K562 (cell line): ENCODE measurements at regions not wholly inside any gene's neighbourhood (a gene's known extent, or its start where the extent isn't known, plus 50 kb on each side); places are given as distances from the start of the nearest gene placed in this dataset.

Source experiments
- ATAC-seq: fragments of 200-7000 bp; cut with Tn5 transposase; 3 replicates; pipeline ENCODE4 v1.9.1; 2020; ENCODE audit warnings: moderate library complexity
- BruUV-seq: library from RNA; stranded (reverse); fragments of 400-500 nt; replicated peaks from 2 replicates; lab custom pipeline; 2021; lab: Mats Ljungman, UMichigan
- CTCF ChIA-PET: fragments of 300-600 bp; formaldehyde crosslinking; extraction: SDS; loops from one replicate; lab custom pipeline; 2021; ENCODE audit warnings: low intra/inter-chr PET ratio; lab: Yijun Ruan, JAX
- POLR2A ChIA-PET: fragments of 300-600, 350-650 bp; sonication (Branson Sonifier 250); formaldehyde crosslinking; extraction: SDS; loops from one replicate; lab custom pipeline; 2021; ENCODE audit warnings: antibody characterized with exemption, inconsistent platforms; lab: Yijun Ruan, JAX
- DNase-seq, 4 experiments: peaks; one replicate each; pipeline versions ENCODE4 v3.0.0 to v3.0.0-alpha.2; 2011 to 2018; ENCODE audit warnings: low spot score in 3 of 4, mixed read lengths in 3 of 4; ENCODE audit errors: extremely low read depth in 1 of 4
- FAIRE-seq: peaks from 2 replicates; lab custom pipeline; 2011; peaks lifted over from hg19 to GRCh38; lab: Jason Lieb, UNC
- H2AFZ ChIP-seq: 2 replicates; pipeline ENCODE4 v1.6.0; 2011; ENCODE audit warnings: low read depth, low read length, control low read depth, inconsistent platforms
- H3K27ac ChIP-seq: fragments of 200-600 bp; 3 replicates; pipeline ENCODE4 v1.8.0; 2011; ENCODE audit warnings: low read depth, mild to moderate bottlenecking, control low read depth, inconsistent platforms, low read length, moderate library complexity, mixed read lengths; ENCODE audit errors: extremely low read depth
- H3K27me3 ChIP-seq, 2 experiments: fragments of 300-600 bp in 1 of 2; 2 replicates in 1 of 2; 3 replicates in 1 of 2; pipeline versions ENCODE4 v1.6.0 to v1.8.0; 2011; ENCODE audit warnings: inconsistent platforms in 2 of 2, low read length in 2 of 2, mild to moderate bottlenecking in 1 of 2, mixed read lengths in 1 of 2, moderate library complexity in 1 of 2; ENCODE audit not compliant: control insufficient read depth in 2 of 2, insufficient read depth in 2 of 2
- H3K36me3 ChIP-seq: fragments of 300-600 bp; 3 replicates; pipeline ENCODE4 v1.8.0; 2011; ENCODE audit warnings: mild to moderate bottlenecking, low read length, inconsistent platforms; ENCODE audit not compliant: control insufficient read depth, insufficient read depth
- H3K4me1 ChIP-seq, 2 experiments: fragments of 200-600 bp in 1 of 2; replicated peaks in 1 of 2; 2 replicates in 1 of 2; 3 replicates in 1 of 2; pipeline versions ENCODE4 v1.5.1 to v1.8.0; 2011; ENCODE audit warnings: inconsistent platforms in 2 of 2, low read length in 2 of 2, mild to moderate bottlenecking in 1 of 2, mixed read lengths in 1 of 2, moderate library complexity in 1 of 2; ENCODE audit not compliant: control insufficient read depth in 2 of 2, insufficient read depth in 2 of 2
- H3K4me2 ChIP-seq: 2 replicates; pipeline ENCODE4 v1.6.1; 2011; ENCODE audit warnings: low read length, control low read depth, inconsistent platforms, mixed read lengths; ENCODE audit not compliant: insufficient read depth
- H3K4me3 ChIP-seq: fragments of 200-600 bp; sonication (generic), shearing (Covaris generic); 2 replicates; pipeline ENCODE4 v1.5.1; 2016; ENCODE audit warnings: control low read depth, inconsistent platforms
- H3K79me2 ChIP-seq: fragments of 200-600 bp; 3 replicates; pipeline ENCODE4 v1.8.0; 2011; ENCODE audit warnings: low read length, inconsistent platforms; ENCODE audit not compliant: control insufficient read depth, insufficient read depth
- H3K9ac ChIP-seq, 2 experiments: 2 replicates each; pipeline versions ENCODE4 v1.6.0 to v1.6.1; 2011; ENCODE audit warnings: low read depth in 2 of 2, low read length in 2 of 2, control low read depth in 1 of 2, inconsistent platforms in 1 of 2, mild to moderate bottlenecking in 1 of 2, mixed read lengths in 1 of 2; ENCODE audit not compliant: insufficient read depth in 1 of 2
- H3K9me1 ChIP-seq: one replicate; pipeline ENCODE4 v1.6.0; 2011; ENCODE audit warnings: inconsistent platforms, mild to moderate bottlenecking, low read length, moderate library complexity; ENCODE audit not compliant: control insufficient read depth, insufficient read depth
- H3K9me3 ChIP-seq: replicated peaks from 2 replicates; pipeline ENCODE4 v1.5.1; 2011; ENCODE audit warnings: low read depth, low read length, inconsistent platforms; ENCODE audit not compliant: control insufficient read depth, insufficient read depth
- H4K20me1 ChIP-seq: replicated peaks from 2 replicates; pipeline ENCODE4 v1.6.1; 2011; ENCODE audit warnings: low read length, inconsistent platforms, mixed read lengths; ENCODE audit not compliant: control insufficient read depth, insufficient read depth
- PRDM10 ChIP-seq: fragments of 450-650 bp; IDR thresholded peaks from 2 replicates; pipeline ENCODE4 v1.6.1; 2018; ENCODE audit not compliant: partially characterized antibody
- ZNF639 ChIP-seq, 2 experiments: fragments of 200-800 bp in 1 of 2; sonication (Bioruptor generic) in 1 of 2; sonication (generic) in 1 of 2; formaldehyde crosslinking in 1 of 2; IDR thresholded peaks in 1 of 2; conservative IDR thresholded peaks in 1 of 2; 2 replicates each; pipeline versions ENCODE4 v1.5.0 to v1.6.1; 2016 to 2020; ENCODE audit warnings: missing compliant biosample characterization in 1 of 2, missing genetic modification characterization in 1 of 2, missing genetic modification reagents in 1 of 2
- WGBS: fragments of 100-300 bp; shearing (Covaris generic); methylation state at CpG from one replicate; pipeline ENCODE4 v1.1.6; 2016; ENCODE audit warnings: low coverage, mixed read lengths; ENCODE audit not compliant: insufficient coverage; ENCODE audit errors: missing lambda C conversion rate; 5-methylcytosine and 5-hydroxymethylcytosine counted together
- in situ Hi-C: fragments of 300-500 bp; cut with MboI; formaldehyde crosslinking; loops from 4 replicates; pipeline ENCODE4 v1.15.0; 2018; ENCODE audit warnings: inconsistent platforms, mixed read lengths
- intact Hi-C: fragments of 100-400 bp; cut with micrococcal nuclease; formaldehyde crosslinking; loops from 2 replicates; pipeline ENCODE4 v1.14.2; 2022
- TF ChIP-seq, protein P1 (sequence below): sonication (generic); formaldehyde crosslinking; IDR thresholded peaks from 2 replicates; pipeline ENCODE4 v1.8.0; 2023; ENCODE audit warnings: missing genetic modification reagents, mild to moderate bottlenecking, borderline replicate concordance

DNA sequence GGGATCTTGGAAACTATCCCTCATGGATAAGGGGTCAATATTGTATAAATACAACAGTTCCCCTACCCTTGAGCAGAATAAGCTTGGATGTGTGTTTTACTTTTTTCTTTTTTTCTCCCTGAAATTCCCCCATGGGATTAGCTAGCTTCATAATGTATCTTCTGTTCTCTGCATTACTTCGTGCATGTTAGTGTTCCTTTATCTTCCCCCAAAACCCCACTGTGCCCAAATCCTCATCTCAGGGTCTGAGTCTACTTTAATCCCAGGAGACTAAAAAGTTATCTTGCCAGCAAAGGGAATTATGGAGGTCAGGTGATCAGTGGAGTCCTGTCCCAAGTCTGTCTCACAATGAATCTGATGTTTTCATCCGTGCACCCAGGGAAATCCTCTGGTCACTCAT is 217.5 kb upstream of the CNTNAP4 start:
- H3K9me3 ChIP-seq = no peaks in the 10 kb centered on the region
- H3K27ac ChIP-seq = no peak overlapping the region
- H3K4me2 ChIP-seq = no peak overlapping the region
- 10% methylated on average over 2 of the region's 2 CpGs for WGBS
- ATAC-seq (no peak), DNase-seq (no peak), FAIRE-seq (no peak)
- no peaks in the 10 kb centered on the region for H3K27me3 ChIP-seq
- no peaks in the 10 kb centered on the region for H4K20me1 ChIP-seq
- TF ChIP-seq, protein P1, sequence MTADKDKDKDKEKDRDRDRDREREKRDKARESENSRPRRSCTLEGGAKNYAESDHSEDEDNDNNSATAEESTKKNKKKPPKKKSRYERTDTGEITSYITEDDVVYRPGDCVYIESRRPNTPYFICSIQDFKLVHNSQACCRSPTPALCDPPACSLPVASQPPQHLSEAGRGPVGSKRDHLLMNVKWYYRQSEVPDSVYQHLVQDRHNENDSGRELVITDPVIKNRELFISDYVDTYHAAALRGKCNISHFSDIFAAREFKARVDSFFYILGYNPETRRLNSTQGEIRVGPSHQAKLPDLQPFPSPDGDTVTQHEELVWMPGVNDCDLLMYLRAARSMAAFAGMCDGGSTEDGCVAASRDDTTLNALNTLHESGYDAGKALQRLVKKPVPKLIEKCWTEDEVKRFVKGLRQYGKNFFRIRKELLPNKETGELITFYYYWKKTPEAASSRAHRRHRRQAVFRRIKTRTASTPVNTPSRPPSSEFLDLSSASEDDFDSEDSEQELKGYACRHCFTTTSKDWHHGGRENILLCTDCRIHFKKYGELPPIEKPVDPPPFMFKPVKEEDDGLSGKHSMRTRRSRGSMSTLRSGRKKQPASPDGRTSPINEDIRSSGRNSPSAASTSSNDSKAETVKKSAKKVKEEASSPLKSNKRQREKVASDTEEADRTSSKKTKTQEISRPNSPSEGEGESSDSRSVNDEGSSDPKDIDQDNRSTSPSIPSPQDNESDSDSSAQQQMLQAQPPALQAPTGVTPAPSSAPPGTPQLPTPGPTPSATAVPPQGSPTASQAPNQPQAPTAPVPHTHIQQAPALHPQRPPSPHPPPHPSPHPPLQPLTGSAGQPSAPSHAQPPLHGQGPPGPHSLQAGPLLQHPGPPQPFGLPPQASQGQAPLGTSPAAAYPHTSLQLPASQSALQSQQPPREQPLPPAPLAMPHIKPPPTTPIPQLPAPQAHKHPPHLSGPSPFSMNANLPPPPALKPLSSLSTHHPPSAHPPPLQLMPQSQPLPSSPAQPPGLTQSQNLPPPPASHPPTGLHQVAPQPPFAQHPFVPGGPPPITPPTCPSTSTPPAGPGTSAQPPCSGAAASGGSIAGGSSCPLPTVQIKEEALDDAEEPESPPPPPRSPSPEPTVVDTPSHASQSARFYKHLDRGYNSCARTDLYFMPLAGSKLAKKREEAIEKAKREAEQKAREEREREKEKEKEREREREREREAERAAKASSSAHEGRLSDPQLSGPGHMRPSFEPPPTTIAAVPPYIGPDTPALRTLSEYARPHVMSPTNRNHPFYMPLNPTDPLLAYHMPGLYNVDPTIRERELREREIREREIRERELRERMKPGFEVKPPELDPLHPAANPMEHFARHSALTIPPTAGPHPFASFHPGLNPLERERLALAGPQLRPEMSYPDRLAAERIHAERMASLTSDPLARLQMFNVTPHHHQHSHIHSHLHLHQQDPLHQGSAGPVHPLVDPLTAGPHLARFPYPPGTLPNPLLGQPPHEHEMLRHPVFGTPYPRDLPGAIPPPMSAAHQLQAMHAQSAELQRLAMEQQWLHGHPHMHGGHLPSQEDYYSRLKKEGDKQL (CRISPR knock-in tag) = no peak
- no peak for TF ChIP-seq PRDM10
- no peak for TF ChIP-seq ZNF639 (CRISPR knock-in tag; conservative IDR thresholded peaks at IDR 0.05 in 1 of 2, IDR thresholded peaks at IDR 0.05 in 1 of 2)
- ChIA-PET CTCF (interaction anchor here (0.6 kb wide), 1 partner anchor 1517 kb away, joined by 3 read pairs; no protein-coding TSS in a partner anchor), POLR2A (no interaction called here)
- intact Hi-C loops (no loop called here), in situ Hi-C loops (no loop called here)
- BruUV-seq = no TSS peak
- no peaks in the 10 kb centered on the region for H3K9me1 ChIP-seq
- no peaks in the 10 kb centered on the region for H3K79me2 ChIP-seq
- no peak overlapping the region for H3K4me3 ChIP-seq
- H3K4me1 ChIP-seq = no peaks in the 10 kb centered on the region
- no peaks in the 10 kb centered on the region for H3K36me3 ChIP-seq
- H2AFZ ChIP-seq = no peak overlapping the region
- no peak overlapping the region for H3K9ac ChIP-seq
